ENCODE measurements at regions not wholly inside any gene's neighbourhood (a gene's known extent, or its start where the extent isn't known, plus 50 kb on each side); places are given as distances from the start of the nearest gene placed in this dataset.

DNA sequence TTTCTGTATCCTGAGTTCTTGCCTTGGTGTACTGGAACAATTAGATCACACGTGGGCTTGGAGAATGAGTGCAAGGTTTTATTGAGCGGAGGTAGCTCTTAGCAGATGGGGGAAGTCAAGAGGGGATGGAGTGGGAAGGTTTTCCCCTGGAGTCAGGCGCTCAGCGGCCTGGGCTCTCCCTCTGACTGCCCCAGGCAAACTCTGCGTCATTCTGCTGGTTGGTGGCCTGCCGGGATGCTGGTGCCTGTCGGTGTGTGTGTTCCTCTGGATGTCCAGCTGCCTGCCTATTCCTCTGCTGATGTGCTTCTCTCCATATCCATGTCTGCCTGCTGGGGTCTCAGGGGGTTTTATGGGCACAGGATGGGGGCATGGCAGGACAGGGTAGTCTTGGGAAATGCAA is 111.0 kb downstream of the TRIB2 start:
- DNase-seq (ENCODE audit: low read depth in 2 of 3, low spot score in 2 of 3): no peak

DNA sequence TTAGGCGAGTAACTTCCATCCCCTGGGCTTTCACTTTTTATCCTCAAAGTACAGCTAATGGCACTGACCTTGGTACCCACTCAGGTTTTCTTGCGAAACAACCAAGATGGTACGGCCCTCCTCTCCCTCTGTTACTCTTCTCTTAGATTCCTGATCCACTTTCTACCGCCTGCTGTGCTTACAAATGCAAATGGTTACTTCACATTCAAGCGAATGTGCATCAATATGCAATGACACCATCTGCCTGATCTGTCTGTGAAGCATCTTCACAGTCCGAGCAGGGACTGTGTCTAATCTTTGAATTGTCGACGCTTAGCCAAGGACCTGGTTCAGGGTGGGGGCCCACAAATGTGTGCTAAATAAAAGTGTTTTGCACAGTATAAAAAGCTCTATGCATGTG is 112.2 kb downstream of the TRIB2 start:
- no peak for DNase-seq (ENCODE audit: low read depth in 2 of 3, low spot score in 2 of 3)

DNA sequence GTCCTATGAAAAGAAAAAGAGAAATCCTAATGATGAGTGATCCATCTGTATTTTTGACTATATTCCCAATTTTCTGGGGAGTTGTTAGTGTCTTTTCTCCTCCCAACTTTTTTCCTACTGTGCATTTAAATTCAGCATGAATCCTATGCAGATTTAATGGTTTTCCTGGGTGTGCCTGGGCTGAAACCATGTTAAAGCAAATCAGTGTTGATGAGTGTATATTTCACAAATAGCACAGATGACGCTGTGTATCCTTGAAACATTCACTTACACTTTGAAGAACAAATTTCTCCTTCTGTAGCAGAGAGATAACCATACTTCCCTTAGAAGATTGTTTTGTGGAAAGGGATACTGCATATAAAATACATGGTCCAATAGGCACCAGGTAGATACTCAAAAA is 114.3 kb downstream of the TRIB2 start:
- DNase-seq (ENCODE audit: low read depth in 2 of 3, low spot score in 2 of 3): no peak

DNA sequence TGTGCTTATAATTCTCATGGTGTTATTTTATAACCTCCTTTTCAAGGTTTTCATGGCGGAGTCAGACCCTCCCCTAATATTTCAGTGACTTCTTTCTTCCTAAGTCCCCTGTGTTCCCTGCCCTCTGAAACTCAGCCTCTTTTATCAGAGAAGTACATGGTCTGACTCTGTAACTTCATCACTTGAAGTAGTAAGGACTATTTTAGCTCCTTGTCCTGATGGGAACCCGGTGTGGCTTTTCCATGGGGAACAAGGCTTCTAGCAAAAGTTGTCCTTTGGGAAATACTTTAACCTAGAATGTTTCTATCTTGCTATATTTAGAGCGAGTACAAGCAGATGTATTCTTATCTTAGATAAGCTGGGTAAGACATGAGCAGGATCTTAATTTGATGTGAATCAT is 117.5 kb downstream of the TRIB2 start:
- no peak for DNase-seq (ENCODE audit: low read depth in 2 of 3, low spot score in 2 of 3)

DNA sequence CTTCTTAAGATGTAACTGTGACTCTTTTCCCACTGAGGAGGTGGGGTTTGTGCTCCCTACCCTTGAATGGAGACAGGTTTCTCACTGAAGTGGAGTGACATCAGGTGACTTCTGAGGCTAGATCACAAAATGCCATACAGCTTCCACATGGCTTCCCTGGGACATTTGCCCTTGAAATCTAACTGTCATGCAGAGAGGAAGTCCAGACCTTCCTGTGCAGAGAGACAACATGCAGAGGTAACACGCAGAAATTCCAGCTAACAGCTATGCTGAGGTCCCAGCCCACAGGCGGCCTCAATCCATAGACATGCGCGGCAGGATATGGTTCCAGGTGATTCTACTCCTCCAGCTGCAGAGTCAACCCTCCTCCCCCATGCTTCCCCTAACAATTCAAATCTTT is 119.0 kb downstream of the TRIB2 start:
- no peak for DNase-seq (ENCODE audit: low read depth in 2 of 3, low spot score in 2 of 3)

DNA sequence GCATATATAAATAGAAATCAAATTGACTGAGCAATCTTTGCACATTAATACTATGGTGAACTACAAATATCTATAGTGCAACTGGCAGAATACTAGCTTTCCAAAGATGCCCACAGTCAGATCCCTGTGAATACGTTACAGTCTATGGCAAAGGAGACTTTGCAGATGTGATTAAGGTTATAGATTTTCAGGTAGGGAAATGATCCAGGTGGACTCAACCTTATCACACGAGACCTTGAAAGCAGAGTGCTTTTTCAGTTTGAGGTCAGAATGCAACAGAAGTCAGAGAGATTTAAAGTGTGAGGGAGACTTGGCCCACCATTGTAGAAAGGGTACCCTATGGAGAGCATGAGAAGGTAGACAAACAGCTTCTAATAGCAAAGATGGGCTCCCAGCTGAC is 122.6 kb downstream of the TRIB2 start:
- DNase-seq (ENCODE audit: low read depth in 2 of 3, low spot score in 2 of 3): no peak

DNA sequence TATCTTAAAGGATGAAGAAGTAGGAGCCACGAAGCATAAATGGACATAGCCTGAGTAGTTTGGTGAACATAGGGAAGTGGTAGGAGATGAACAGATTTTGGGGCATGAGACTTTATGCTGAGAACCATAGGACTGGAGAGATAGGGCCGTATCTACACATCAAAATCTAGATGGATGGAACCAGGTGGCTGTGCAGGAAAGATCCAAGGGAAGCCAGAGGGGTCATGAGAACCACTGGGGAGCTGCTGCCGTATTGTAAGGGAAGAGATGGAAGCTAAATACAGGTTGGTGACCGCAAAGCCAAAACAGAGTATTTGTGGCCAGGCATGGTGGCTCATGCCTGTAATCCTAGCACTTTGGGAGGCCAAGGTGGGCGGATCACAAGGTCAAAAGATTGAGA is 124.3 kb downstream of the TRIB2 start:
- no peak for DNase-seq (ENCODE audit: low read depth in 2 of 3, low spot score in 2 of 3)

DNA sequence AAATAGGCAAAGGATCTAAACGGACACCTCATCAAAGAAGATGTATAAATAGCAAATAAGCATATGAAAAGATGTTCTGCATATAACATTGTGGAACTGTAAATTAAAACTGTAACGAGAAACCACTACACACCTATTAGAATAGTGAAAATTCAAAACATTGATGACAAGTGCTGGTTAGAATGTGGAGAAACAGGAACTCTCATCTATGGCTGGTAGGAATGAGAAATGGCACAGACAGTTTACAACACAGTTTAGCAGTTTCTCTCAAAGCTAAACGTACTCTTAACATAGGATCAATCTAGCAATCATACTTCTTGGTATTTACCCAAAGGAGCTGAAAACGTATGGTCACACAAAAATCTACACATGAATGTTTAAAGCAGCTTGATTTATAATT is 126.2 kb downstream of the TRIB2 start:
- no peak for DNase-seq (ENCODE audit: low read depth in 2 of 3, low spot score in 2 of 3)

DNA sequence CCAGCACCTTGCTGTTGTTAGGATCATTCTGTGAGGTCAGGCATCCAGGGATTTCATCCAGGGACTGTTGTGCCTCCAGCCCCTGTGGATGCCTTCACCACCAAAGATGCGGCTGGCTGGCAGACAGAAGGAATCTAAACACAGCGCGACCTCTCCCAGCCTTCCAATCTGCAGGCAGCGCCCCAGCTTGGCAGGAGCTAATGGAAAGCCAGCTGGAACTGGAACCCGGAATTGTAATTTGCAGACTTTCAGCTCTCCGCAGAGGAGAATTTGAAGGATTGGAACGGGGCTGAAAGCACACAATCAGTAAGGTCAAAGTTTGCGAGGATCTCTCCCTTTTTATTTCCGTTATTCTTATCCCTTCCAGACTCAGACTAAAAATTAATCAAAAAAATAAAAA is 127.8 kb downstream of the TRIB2 start:
- DNase-seq (ENCODE audit: low read depth in 2 of 3, low spot score in 2 of 3): no peak

DNA sequence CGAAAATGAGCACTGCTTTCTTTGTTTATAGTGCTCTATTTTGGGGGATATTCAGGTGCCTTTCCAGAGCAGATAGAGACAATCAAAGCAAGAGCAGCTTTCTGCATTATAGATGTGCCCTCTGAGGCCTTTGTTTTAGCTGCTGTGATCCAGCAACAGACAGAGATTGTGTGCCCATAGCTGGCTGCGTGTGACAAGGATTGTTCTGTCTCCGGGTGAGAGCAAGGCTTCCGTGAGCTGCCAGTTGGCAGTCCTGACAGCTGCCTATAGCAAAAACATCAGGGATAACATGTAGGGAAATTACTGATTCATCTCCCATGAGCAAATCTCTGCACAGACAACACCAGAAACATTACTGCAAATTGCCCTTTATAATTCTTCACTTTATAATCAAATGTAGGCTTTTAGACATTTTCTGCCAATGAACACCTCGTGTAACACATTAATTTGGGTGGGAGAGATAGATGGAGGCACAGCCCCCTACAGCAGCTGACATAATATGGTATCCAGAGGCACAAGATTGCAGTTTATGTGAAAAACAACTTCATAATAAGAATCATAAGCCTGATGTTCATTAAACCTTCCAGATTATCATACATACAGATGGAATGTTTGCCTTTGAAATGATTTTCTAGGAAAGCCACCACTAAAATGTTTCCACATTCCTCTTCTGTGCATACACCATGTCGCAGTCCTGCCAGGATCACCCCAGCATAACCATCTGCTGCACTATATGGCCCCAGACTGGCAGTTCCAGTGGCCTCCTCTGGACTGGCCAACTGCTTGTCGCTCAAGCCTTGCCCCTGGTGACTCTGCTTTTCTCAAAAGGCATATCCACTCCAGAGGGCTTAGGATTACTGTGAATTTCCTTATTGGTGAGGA is 131.2 kb downstream of the TRIB2 start:
- no peak for DNase-seq (ENCODE audit: low read depth in 2 of 3, low spot score in 2 of 3)

DNA sequence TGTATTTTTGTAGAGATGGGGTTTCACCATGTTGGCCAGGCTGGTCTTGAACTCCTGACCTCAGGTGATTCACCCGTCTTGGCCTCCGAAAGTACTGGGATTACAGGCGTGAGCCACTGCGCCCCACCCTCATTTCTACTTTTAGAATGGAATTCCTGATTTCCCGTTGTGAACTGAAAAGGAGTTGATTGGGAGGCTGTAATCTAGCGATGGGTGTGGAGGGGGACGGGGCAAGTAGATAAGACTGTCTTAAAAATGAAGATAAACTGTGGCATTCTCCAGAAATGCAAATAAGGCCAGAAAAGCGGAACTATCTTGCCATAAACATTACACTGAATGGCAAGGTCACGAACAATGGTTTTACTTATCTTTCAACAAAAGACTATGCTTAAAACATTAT is 135.4 kb downstream of the TRIB2 start:
- DNase-seq (ENCODE audit: low read depth in 2 of 3, low spot score in 2 of 3): no peak

DNA sequence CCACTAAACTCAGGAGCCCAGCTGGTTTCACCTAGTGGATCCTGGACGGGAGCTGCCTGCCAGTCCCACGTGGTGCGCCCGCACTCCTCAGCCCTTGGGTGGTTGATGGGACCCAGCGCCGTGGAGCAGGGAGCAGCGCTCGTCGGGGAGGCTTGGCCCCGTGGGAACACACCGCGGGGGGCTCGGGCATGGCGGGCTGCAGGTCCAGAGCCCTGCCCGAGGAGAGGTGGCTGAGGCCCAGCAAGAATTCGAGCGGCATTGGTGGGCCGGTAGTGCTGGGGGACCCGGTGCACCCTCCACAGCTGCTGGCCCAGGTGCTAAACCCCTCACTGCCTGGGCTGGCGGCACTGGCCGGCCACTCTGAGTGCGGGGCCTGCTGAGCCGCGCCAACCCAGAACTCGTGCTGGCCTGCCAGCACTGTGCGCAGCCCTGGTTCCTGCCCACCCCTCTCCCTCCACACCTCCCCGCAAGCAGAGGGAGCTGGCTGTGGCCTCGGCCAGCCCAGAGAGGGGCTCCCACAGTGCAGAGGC is 137.3 kb downstream of the TRIB2 start:
- no peak for DNase-seq (ENCODE audit: low read depth in 2 of 3, low spot score in 2 of 3)

DNA sequence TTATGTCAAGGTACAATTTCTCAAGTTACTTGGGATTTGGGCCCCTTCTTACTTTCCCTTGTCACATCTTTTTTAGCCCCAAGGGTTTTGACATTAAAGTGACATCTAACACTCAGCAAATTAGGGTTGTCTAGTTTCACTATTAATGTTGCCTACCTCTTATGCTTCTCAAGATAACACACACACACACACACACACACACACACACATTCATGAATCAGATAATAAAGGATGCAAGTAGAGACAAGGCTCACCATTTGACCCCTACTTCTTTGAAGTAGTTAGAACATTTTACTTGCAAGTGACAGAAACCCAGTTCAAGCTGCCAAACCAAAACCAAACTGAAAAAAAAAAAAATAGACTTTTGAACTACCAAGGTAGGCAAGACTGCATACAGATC is 138.8 kb downstream of the TRIB2 start:
- DNase-seq (ENCODE audit: low read depth in 2 of 3, low spot score in 2 of 3): no peak

DNA sequence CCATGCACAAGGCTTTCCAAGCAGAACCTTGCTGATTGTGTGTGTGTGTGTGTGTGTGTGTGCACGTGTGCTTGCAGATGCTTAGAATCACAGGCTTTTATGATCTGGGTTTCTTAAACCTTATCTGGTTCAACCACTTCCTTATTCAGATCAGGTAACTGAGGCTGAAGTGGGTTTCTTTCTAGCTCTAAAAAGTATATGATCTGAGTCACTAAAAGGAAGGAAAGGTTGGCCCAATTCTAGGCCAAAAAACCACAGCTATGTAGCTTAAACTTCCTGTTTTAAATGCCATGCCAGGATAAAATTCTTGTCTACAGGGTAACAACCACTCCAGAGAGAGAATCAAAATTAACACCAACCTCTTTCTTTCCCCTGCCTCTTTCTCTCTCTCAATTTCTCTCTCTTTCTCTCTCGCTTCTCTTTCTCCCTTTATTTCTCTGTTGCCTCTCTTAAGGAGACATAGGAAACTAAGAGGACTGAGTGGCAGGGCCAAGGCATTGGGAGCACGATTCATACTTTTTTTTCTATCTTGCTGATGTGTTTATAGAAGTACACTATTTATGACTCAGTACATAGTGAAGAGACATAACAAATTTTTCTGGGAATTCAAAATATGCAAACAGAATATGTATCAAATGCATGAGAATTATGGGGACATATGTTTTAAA is 140.3 kb downstream of the TRIB2 start:
- DNase-seq (ENCODE audit: low read depth in 2 of 3, low spot score in 2 of 3): no peak

DNA sequence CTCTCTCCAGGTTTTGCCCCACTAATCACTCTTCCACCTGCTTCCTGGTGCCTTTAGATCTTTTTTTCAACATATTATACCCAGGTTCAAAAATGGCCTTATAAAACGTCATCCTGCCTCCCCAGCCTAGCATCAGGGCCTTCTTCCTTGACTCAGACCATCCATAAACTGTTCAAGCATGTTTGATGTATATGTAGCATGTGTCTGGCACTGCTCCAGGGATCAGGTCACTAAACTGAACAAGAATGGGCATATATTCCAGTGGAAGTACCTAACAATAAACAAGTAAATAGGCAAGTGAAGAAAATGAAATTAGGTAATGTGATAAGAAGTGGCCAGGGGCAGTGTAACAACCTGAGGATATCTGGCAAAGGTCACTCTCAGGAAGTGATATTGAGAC is 141.2 kb downstream of the TRIB2 start:
- no peak for DNase-seq (ENCODE audit: low read depth in 2 of 3, low spot score in 2 of 3)

DNA sequence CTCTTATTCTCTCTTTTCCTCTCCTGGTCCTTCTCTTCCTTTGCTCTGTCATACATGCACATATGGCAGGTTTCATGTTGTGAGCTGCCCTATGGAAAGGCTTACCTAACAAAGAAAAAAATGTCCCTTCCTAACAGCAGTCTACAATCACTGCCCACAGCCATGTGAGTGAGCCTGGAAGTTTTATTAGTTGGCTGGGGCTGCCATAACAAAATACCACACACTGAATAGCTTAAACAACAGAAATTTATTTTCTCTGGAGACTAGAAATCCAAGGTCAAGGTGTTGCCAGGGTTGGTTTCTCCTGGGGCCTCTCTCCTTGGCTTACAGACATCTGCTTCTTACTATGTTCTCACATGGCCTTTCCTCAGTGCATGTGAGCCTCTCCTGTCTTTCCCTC is 142.1 kb downstream of the TRIB2 start:
- DNase-seq (ENCODE audit: low read depth in 2 of 3, low spot score in 2 of 3): no peak

DNA sequence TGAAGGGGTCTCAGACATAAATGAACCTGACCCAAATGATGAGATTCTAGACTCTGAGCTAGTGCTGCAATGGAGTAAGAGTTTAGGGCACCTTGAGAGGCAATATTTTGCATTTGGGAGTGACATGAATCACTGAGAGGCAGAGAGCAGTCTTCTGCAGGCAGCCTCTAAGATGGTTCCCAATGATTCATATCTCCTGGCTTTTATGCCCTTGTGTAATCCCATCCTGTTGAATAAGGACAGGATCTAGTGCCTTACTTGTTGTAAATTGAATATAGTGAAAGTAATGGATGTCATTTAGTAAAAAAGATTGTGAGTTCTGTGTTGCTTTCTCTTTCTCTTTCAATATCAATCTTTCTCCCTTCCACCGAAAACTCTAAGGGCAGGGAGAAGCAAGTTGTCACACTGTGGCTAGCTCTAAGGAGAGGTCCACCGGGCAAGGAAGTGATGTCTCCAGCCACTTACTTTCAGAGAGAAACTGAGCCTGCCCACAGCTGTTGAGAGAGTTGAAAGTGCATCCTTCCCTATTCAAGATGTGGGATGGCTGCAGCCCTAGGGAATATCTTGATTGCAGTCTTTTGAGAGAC is 144.7 kb downstream of the TRIB2 start:
- no peak for DNase-seq (ENCODE audit: low read depth in 2 of 3, low spot score in 2 of 3)

DNA sequence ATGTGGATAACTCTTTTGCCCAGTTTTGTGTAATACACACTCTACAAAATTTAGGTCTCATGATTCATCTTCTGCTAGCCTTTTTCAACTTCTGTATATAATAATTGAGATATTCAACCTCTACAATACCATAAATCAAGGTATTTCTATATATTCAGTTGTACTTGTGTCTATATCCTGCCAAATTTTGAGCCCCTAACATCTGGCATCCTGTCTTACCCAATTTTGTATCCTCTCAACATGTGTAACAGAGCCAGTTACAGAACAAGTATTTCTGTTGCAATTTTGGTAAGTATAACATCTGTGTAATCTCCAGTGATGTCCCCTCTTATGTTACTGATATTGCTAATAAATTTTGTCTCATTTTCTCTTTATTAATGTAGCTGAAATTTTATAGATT is 145.8 kb downstream of the TRIB2 start:
- no peak for DNase-seq (ENCODE audit: low read depth in 2 of 3, low spot score in 2 of 3)

DNA sequence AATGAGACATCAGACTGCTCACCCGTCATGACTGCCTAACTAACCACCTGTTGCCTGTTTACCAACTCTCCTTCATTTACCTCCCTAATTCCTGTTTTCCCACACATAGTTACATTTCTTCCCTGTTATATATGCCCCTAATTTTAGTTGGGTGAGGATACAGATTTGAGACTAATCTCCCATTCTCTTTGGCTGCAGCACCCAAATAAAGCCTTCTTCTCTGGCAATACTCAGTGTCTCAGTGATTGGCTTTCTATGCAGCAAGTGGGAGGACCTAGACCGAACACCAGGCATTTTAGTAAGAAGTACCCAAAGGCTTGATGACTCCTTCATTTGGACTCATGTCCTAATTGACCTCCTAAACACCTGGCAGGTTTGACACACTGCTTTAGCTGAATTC is 147.2 kb downstream of the TRIB2 start:
- DNase-seq (ENCODE audit: low read depth in 2 of 3, low spot score in 2 of 3): no peak

DNA sequence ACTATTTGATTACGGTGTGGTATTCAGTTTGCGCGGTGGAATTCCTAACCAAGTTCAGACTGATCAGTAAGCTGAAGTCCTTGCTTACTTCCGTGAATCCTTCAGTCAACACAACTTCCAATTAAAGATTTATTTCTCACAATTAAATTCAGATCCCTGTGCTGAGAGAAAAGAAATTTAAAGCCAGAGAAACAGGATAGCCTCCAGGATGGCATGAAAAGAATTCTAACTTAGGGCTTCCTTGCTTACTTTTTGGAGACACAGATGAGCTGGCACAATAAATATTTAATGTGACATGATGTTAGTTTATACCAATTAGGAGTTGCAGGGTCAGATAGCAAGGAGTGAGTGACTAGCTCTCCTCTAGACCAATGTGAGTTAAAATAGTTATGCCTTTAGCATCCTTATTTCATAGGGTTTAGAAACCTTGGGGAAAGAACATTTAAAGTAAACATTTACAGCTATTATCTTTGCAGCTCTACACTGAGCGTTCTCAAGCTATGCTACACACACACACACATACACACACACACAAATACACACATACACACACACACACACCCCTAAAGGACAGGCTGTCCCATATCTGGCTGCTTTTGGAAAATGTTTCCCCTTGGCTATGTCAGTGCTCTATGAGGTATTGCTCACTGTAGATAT is 151.0 kb downstream of the TRIB2 start:
- DNase-seq (ENCODE audit: low read depth in 2 of 3, low spot score in 2 of 3): no peak

DNA sequence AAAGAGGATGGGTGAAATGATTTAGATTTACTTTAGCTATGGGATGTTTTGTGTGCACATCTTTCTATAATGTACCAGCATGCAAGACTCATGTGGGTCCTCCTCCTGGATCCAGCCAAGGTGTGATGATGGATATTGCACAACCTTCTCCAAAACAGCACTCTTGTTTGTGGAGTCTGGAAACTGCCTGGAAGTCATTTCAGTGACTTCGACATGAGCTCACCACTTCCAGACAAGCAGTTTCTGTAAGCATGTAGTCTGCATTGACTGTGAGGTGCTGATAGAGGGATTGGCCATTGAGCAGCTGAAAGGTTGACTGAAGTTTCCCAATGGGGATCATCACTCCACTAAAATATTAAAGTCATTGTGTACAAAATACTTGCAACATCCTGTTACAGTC is 154.0 kb downstream of the TRIB2 start:
- DNase-seq (ENCODE audit: low read depth in 2 of 3, low spot score in 2 of 3): no peak
